HG02840 (cell line): ENCODE measurements at regions not wholly inside any gene's neighbourhood (a gene's known extent, or its start where the extent isn't known, plus 50 kb on each side); places are given as distances from the start of the nearest gene placed in this dataset.

Experiments
- ATAC-seq: cut with Tn5 transposase; IDR thresholded peaks from one replicate; pipeline ENCODE4 v1.9.1; 2021; ENCODE audit warnings: mild to moderate bottlenecking, moderate library complexity, moderate number of reproducible peaks; ENCODE audit not compliant: unreplicated experiment, low FRiP score

DNA sequence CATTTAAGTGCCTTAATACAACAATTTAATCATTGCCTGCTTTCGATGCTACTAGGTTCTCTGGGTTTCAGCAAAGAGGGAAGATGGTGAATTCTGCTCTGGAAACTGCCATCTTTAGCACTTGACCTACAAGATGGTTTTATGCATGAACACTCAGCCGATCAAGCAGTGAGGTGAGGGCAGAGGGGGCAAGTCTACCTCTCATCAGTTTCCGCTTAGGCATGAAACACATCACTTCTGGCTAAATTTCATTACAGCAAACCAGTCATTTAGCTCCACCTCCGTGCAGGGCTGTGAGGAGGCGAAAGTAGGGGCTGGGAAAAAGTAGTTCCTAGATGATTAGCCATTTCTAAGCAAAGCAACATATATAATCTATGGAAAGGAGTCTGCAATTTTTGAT, 1018.0 kb downstream of the CDH18 start:
- ATAC-seq: no peak

DNA sequence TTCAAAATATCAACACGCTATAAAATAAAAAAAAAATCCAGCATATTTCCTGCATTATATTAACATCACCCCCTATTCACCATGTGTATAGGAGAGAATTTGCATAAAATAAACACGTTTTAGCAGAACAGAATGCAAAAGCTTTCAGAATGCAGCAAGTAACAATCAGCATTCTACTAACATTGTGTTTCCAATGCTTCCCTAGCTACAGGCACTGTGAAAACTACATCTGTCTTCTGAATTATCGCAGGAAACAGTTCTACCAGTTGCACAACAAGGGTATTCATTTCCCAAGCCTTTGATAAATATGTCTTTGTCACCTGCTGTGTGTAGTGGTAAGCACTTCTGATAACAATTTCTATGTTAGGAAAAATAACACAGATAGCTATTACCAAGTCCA, 1015.8 kb downstream of the CDH18 start:
- ATAC-seq: no peak

DNA sequence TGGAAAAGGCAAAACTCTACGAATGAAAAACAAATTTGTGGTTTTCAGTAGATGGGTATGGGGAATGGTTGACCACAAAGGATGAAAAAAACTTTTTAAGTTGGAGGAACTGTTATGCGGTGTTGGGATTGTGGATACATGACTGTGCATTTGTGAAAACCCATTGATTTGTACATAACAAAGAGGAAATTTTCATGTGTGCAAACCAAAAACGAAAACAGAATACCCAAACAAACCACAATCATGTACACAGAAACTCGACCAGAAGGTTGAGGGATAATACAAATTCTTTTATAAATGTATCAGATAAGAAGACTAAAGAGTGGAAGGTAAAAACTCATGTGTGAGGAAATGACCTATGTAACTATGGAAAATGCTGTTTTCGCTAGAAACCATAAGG, 1012.4 kb downstream of the CDH18 start:
- ATAC-seq: no peak

DNA sequence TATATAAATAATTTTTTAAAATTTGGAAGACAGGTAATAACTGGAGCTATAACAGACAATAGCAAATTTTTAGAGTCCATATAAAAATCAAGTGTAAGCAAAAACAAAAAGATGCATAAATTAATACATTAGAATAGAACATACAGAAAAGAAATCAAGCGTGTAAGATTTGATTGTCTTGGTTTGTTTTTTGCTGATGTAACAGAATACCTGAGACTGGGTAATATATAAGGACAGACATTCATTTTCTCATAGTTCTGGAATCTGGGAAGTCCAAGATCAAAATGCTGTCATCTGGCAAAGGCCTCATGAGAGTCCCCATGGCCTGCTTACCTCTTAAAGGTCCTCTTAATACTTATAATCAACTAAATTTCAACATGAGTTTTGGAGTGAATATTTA, 1010.1 kb downstream of the CDH18 start:
- ATAC-seq: no peak

DNA sequence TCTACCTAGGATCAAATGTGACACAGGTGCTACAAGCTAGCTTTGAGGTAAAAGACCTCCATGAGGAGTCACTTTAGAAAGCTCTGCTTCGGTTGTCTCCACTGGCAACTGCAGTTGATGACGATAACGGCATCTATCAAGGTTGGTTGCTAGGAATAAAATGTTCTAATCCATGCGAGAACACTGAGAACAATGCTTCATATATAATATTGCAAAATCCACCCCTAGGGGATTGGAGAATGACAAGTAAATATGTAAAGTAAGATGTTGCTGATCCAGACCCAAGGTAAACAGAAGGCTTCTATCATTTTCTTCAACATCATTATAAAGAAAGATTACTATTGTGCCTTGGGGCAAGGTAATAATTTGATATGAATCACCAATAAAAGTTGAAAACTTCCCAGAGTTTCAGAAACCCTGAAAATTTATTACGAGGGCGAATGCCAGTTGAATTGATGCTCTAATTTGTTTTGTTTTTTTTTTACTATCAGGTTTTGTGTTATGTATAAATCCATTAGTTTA, 1003.4 kb downstream of the CDH18 start:
- no peak for ATAC-seq

DNA sequence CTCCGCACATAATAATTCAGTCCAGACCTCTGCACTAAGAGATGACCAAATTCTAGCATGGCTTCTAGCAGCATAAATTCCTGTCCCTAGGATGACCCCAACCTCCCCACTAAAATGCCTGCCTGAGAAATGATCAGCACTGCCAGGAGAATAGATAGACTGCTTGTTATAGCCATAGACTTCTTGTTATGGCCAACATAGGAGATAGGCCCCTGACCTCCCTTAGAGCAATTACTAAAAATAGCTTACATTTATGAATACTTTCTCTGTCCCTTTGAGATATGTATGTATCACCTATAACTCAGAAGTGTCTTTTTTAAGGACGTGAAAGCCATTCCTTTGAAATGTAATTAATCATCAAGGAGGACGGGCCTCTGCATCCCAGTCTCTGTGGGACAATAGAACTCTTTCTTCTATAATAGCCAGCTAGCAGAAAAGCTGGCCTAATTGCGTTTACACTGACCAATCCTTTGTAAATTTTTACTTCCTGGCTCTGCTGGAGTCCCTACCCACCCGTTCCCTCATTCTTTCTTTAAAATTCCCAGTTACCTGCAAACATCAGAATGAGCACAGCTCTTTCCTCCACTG, 1002.7 kb downstream of the CDH18 start:
- ATAC-seq: no peak

DNA sequence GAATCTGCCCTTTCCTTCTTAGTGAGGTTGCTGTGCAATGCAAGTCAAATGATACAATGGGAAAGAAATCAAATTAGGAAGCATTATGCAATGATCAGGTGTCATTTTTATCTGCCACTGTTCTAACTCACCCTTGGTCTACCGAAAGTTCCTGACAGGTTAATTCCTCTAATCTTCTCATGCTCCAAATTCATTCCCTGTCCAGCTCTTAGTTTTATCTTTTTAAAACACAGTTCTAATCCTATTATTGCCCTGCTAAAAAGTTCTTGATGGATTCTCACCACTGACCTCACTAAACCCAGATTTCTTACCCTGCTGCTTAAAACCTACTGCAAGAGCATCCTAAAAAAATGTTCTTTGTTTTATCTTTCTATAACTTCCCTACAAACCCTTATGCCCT, 1000.9 kb downstream of the CDH18 start:
- ATAC-seq: no peak

DNA sequence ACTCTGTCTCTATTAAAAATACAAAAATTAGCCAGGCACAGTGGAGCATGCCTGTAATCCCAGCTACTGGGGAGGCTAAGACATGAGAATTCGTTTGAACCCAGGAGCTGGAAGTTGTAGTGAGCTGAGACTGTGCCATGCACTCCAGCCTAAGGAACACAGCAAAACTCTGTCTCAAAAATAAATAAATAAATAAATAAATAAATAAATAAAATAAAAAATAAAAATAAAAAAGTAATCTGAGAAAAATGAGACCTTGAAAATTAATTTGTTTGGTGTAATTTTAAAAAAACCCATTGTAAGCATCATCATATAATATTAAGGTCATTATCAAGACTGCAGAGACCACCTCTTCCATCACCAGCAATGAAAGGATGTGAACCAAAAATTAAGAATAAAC, 997.1 kb downstream of the CDH18 start:
- no peak for ATAC-seq

DNA sequence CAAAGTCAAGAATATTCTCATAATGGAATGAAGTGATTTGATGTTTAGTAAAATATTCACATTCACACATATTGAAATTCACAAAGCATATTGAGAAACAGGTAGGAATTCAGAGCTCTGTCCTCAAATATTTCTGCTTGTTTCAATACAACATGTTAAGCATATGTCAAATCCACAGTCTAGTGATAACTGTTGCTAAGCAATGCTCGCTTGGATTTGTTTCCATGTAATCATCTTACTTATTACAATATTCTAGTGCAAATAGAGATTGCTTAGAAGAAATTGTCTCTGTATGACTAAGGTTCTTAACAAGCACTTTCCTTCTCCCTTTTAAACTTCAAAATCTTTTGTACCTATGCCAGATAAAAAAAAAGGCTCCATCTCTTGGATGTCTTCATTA, 995.7 kb downstream of the CDH18 start:
- no peak for ATAC-seq

DNA sequence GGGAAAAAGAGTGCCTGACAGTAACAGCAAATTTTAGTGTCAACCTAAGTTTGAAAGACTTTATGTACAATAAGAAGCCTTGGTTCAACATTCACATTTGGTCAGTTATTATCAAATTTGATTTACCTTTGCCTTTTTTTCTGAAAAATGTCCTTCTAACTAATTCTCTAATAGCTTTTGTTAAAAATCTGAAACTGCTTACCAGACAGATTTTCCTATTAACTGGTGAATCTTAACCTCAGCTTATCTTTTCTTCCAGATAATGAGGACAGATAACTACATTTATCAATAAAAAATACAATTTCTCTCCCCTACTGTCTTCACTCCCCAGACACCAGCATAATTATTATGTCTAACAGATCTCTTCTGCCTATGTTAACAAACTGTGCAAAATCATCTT, 988.5 kb downstream of the CDH18 start:
- ATAC-seq: no peak

DNA sequence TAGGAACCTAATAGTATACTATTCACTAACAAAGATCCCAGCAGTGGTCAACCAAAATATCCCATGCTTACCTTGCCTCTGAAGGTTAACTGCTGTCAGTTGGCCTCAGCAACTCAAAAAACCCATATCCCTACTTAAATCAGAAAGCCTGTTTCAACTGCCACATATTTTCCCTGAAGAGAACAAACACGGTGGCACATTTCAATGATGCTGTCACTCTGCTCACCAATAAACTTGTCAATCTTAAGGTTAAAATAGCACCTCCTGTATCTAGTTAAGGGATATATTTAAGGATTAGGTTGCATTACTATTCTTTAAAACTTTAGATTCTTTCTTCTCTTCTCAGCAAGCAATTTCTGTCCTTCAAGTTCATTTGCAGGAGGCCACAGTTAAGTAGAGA, 986.9 kb downstream of the CDH18 start:
- no peak for ATAC-seq

DNA sequence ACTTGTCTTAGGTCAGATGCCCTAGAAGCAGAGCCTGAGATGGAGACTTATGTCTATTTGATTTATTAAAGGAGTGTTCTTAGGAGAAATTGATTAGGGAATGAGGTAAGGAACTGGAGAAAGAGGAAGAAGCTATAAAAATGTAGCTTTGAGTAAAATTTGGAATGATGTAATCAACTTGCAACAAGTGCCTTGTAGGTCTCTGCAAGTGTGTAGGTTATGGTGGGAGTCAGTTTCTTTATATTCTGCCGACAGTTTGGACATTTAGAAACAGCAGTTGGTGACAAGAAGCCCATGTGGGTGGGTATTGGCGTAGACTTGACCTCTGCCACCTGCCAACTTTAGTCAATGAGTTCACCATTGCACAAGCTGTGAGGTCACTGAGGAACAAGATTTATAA, 986.5 kb downstream of the CDH18 start:
- ATAC-seq: no peak

DNA sequence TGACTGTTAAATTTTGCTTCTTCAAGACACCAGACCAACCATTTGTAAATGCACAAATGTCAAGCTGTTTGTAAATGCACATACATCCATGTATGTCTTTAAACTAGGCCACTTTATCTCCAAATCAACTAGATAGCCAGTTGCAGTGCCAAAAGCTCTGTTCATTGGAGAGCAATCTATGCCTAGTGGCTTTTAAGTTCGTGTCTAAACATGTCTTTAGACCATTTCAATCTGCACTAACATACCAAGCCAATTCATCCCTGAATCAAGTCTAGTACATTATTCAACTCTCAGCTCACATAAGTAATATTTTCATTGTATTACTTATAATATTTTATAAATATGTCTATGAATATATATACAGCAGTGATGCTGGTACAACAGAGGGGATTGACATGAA, 985.9 kb downstream of the CDH18 start:
- no peak for ATAC-seq

DNA sequence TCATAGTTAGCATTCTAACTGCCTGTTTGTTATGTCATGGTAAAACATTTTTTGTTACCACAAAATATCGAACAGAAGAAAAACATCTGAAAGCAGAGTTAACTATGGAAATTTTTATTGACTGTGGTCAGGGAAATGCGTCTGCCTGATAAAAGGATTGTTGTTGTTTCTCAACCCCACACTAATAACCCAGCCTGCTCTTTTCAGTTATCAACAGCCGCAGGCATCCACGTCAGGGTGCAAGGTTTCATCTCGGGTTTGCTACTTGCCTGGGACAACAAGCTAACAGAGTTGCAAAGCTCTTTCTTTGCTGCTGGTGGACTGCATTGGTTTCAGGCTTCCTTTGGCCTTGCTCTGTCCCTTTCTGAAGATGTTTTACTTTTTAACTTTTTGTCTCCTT, 969.2 kb downstream of the CDH18 start:
- no peak for ATAC-seq

DNA sequence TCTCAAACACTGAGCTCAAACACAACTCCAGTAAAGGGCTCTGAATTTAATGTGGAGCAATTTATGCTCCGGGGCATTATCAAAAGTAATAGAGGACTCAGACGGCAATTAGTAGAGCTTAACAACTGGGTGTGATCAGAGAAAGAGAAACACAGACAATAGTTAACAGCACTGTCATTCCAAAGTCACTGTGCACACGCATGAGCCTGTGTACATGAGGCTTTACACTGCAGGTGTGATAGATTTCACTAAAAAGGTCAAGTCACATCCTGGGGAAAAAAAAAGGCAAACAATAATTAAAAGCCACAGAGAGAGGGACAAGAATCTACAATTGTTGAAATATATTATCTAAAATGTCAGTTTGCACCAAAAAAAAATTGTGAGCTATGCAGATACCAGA, 956.5 kb downstream of the CDH18 start:
- ATAC-seq: no peak

DNA sequence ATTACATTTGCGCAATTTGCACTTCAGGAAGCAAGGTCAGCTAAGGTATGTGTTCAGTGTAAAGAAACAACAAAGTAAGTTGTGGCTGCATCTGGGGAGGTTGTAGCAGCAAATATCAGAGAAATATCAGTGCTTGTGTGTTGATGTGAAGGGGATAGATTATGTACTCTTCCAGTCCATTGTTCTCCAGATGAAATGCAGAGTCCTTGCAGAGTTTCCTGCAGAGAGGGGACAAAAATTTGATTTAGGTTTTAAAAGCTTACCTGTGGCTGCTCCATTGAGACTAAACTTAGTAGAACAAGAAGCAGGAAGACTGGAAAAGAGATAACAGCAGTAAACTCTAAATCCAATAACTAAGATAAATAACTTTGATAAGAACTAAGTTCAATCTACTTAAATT, 952.2 kb downstream of the CDH18 start:
- ATAC-seq: no peak

DNA sequence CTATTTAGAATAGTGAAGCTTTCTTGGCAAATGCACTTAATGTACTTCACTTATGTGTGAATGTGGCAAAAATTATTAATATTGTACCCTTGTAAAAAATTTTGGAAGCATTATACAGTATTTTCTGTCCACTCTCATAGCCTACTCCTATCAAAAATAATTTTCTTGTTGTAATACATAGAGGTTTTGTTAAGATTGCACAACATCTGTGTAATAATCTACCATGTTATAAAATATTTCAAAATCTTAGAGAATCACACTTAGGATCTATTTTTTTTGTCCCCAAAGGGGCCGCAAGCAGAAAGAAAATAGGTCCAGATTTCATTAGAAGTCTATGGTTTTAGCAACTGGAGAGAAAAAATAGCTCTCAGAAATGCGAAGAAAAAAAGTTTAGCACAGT, 945.9 kb downstream of the CDH18 start:
- no peak for ATAC-seq

DNA sequence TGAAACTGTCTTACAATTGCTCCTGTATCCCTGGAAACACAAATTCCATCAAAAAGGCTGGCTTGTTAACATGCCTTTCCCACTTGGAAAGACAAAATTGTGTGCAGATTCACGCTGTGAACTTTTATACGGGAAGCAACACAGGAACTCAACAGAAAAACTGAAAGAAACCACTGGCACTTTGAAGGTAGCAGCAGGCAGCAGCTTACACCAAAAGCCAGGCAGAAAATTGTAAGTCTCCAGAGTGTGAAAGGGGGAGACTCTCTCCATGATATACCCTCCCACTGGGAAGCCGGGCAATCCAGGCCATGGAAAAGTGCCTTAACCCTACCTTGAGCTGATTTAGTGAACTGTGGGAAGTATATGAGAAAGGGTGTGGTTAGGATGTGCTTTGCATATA, 943.7 kb downstream of the CDH18 start:
- no peak for ATAC-seq

DNA sequence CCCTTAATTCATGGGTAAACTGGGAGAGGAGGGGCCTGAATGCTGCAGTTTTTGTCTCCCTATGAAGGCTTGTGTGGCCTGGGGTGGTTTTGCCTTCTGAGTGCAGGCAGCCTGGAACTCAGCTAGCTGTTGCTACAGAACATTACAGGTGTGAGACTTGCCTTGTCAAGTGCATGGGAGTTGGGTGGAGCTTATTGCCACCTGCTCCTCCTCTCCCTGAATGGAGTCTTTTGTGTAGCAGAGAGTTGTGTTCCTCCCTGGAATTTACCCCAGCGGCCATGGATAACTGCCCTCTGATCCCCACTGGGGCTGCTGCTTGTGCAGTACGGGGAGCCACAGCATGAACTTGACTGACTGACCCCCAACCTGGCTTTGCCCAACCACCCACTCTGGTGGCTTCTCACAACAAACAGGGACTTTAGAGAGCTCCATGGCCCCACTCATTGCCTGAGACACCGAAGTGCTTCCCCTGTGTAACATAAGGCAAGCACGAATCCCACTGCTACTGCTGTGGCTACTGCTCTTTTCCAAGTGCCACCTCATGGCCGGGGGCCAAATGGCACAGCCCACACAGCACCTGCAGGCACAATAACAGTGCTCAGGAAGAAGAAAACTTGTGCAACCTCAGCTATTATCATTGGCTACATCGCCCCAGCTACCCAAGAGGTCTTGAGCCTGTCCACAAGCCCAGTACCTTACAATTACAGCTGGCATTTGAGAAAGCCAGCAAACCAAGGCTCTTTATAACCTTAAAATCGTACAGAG, 942.9 kb downstream of the CDH18 start:
- no peak for ATAC-seq

DNA sequence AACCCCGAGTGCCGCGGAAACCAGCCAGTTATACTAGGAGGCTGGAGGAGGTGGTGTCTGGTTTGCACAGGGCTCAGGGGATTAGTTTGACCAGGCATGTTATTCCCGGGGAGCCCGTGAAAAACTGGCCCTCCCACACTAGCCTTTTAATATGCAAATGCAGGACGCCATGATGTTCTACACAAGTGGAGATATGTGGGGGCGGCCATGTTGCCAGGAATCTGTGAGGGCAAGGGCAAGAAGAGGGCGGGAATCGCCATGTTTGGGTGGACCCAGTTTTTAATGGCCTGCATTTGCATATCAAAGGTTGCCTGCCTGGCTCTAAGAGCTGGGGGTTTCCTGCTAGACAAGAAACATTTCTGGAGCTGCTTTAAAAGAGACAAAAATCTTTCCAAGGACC, 940.7 kb downstream of the CDH18 start:
- no peak for ATAC-seq

DNA sequence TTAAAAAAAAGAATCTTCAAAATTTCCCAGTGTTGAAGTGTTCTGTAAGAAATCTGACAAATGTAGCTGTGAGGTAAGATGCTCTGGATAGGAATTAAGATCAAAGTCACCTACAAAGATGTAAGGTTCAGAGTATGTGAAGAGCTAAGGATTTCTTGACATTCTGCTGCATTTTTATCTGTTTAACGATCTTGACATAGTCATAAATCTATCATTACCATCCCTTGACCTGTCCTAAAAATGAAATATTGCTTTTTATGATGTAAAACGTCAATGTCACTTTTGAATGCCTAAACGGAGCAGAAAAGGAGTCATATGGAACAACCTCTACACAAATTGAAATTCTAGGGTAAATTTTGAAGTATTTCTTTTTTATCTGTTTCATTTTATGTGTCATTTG, 939.3 kb downstream of the CDH18 start:
- no peak for ATAC-seq

DNA sequence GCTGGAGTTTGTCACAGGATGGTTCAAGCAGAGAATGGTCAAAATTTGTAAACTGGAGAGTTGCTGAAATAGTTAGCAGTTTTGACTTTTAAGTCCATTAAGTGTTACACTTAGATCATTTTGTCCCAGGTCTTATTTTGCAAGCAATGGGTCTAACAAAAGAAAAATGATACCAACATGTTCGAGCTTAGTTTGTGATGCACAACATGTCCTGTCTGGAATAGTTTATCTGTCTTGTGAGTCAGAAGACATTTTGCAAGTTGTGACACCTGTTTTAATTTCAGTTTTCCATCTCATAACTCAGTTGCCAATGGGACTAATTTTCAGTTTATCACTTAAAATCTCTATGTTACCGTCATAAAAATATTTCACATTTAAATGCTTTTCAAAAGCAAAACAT, 929.8 kb downstream of the CDH18 start:
- ATAC-seq: no peak
